NB4 (cell line): ENCODE measurements at regions not wholly inside any gene's neighbourhood (a gene's known extent, or its start where the extent isn't known, plus 50 kb on each side); places are given as distances from the start of the nearest gene placed in this dataset.

ENCODE experiments used
- CTCF ChIP-seq: IDR thresholded peaks from one replicate; pipeline ENCODE4 v1.5.1; 2012; ENCODE audit warnings: low read depth, low read length
- MAX ChIP-seq: IDR thresholded peaks from 2 replicates; pipeline ENCODE4 v1.6.1; 2011; ENCODE audit warnings: low read depth, low read length

GRCh38 chr20:3315136-3315535, 76.1 kb upstream of the SLC4A11 start:
- no peak for TF ChIP-seq CTCF
- TF ChIP-seq MAX, result no peak
